PC-3 (cell line): ENCODE measurements at regions not wholly inside any gene's neighbourhood (a gene's known extent, or its start where the extent isn't known, plus 50 kb on each side); places are given as distances from the start of the nearest gene placed in this dataset.

Source experiments
- ATAC-seq: fragments of 200-7000 bp; cut with Tn5 transposase; 2 replicates; pipeline ENCODE4 v1.9.1; 2020; ENCODE audit warnings: mild to moderate bottlenecking, moderate library complexity
- BruUV-seq: library from RNA; stranded (reverse); fragments of 400-500 nt; replicated peaks from 2 replicates; lab custom pipeline; 2021; lab: Mats Ljungman, UMichigan
- CTCF ChIA-PET: fragments of 300-600 bp; sonication (Branson Sonifier 250); formaldehyde crosslinking; loops from one replicate; lab custom pipeline; 2022; ENCODE audit warnings: antibody characterized with exemption; lab: Charles Lee
- POLR2A ChIA-PET: fragments of 300-600 bp; sonication (Branson Sonifier 250); formaldehyde crosslinking; loops from one replicate; lab custom pipeline; 2022; ENCODE audit warnings: antibody characterized with exemption; ENCODE audit not compliant: unreplicated experiment; lab: Charles Lee
- DNase-seq: peaks from one replicate; pipeline ENCODE4 v3.0.0-alpha.2; 2015
- H2AFZ ChIP-seq: fragments of 300-600 bp; sonication (generic); 2 replicates; pipeline ENCODE4 v1.6.0; 2016; ENCODE audit warnings: antibody characterized with exemption, low read length
- H3F3A ChIP-seq: fragments of 300-600 bp; sonication (generic); one replicate; pipeline ENCODE4 v1.6.0; 2017; ENCODE audit warnings: antibody characterized with exemption, low read length, control low read depth, mild to moderate bottlenecking; ENCODE audit not compliant: unreplicated experiment
- H3K27ac ChIP-seq: fragments of 300-600 bp; sonication (generic); 2 replicates; pipeline ENCODE4 v1.5.1; 2016; ENCODE audit warnings: mild to moderate bottlenecking, low read length
- H3K27me3 ChIP-seq: fragments of 300-600 bp; sonication (generic); 2 replicates; pipeline ENCODE4 v1.6.1; 2016; ENCODE audit warnings: low read length, mixed read lengths
- H3K36me3 ChIP-seq: fragments of 300-600 bp; sonication (generic); 2 replicates; pipeline ENCODE4 v1.6.1; 2016; ENCODE audit warnings: low read depth, mixed run types, low read length, mixed read lengths
- H3K4me1 ChIP-seq: fragments of 300-600 bp; sonication (generic); 2 replicates; pipeline ENCODE4 v1.5.1; 2016; ENCODE audit warnings: low read length; ENCODE audit not compliant: insufficient read depth
- H3K4me2 ChIP-seq: fragments of 300-600 bp; sonication (generic); 2 replicates; pipeline ENCODE4 v1.6.0; 2016; ENCODE audit warnings: low read length
- H3K4me3 ChIP-seq: fragments of 300-600 bp; sonication (generic); 2 replicates; pipeline ENCODE4 v1.5.1; 2016; ENCODE audit warnings: mild to moderate bottlenecking, low read length, mixed read lengths
- H3K79me2 ChIP-seq: fragments of 300-600 bp; sonication (generic); 2 replicates; pipeline ENCODE4 v1.6.1; 2017; ENCODE audit warnings: low read length, mixed read lengths
- H3K9ac ChIP-seq: fragments of 300-600 bp; sonication (generic); 2 replicates; pipeline ENCODE4 v1.6.0; 2016; ENCODE audit warnings: mild to moderate bottlenecking, low read length
- H3K9me2 ChIP-seq: fragments of 300-600 bp; sonication (generic); replicated peaks from 2 replicates; pipeline ENCODE4 v1.6.1; 2016; ENCODE audit warnings: mixed run types, low read length, mixed read lengths
- H3K9me3 ChIP-seq: fragments of 300-600 bp; sonication (generic); 2 replicates; pipeline ENCODE4 v1.6.1; 2016; ENCODE audit warnings: low read length, mixed read lengths
- H4K20me1 ChIP-seq: fragments of 300-600 bp; sonication (generic); 2 replicates; pipeline ENCODE4 v1.6.1; 2016; ENCODE audit warnings: low read length, mixed read lengths
- CTCF ChIP-seq: fragments of 300-600 bp; sonication (generic); conservative IDR thresholded peaks from 2 replicates; pipeline ENCODE4 v1.5.1; 2017; ENCODE audit warnings: antibody characterized with exemption, low read depth, mild to moderate bottlenecking, low read length
- EZH2 ChIP-seq: fragments of 300-600 bp; sonication (generic); IDR thresholded peaks from one replicate; pipeline ENCODE4 v1.6.1; 2017; ENCODE audit warnings: antibody characterized with exemption, mild to moderate bottlenecking, low read length; ENCODE audit not compliant: unreplicated experiment
- EZH2phosphoT487 ChIP-seq: fragments of 300-600 bp; sonication (generic); IDR thresholded peaks from 2 replicates; pipeline ENCODE4 v1.6.1; 2018; ENCODE audit warnings: mild to moderate bottlenecking, antibody characterized with exemption, low read length, borderline replicate concordance
- intact Hi-C: fragments of 100-400 bp; cut with micrococcal nuclease; formaldehyde crosslinking; loops from 2 replicates; pipeline ENCODE4 v1.9.0; 2023

- Histone ChIP-seq H2AFZ (no peak overlapping the region), H3K9me2 (no peaks in the 10 kb centered on the region), H3K27ac (no peak overlapping the region), H3K9ac (no peak overlapping the region), H3K4me1 (no peaks in the 10 kb centered on the region), H3K9me3 (no peaks in the 10 kb centered on the region), H3K27me3 (no peaks in the 10 kb centered on the region), H4K20me1 (no peaks in the 10 kb centered on the region), H3K4me3 (no peak overlapping the region), H3K4me2 (no peak overlapping the region), H3F3A (no peaks in the 10 kb centered on the region), H3K36me3 (no peaks in the 10 kb centered on the region), H3K79me2 (no peaks in the 10 kb centered on the region)
- CTCF ChIA-PET: no interaction called here
- no TSS peak for BruUV-seq
- intact Hi-C loops: no loop called here
- DNase-seq: no peak
- TF ChIP-seq EZH2 (no peak), EZH2phosphoT487 (no peak), CTCF (no peak)
- POLR2A ChIA-PET: no interaction called here
- no peak for ATAC-seq
Measured at GRCh38 chr11:22006901-22007300, 186.0 kb upstream of the ANO5 start.

DNA sequence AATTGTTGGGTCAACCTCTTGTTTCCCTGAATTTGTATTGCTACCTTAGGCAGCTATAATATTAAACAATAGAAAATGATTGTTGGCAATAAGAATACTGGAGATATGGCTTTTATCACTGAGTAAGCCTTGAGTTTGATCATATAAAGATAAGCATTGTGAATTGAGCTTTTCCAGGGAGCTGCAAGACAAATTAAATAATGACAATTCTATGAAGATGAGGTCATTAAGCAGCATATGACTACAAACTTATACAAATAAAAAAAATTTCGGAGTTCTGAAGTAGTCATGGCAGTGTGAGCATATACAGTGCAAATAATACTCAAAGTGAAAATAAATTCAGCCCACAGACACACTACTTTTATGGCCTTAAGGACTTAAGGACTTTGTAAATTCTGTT is 161.1 kb upstream of the ANO5 start:
- Histone ChIP-seq H3K4me2 (no peak overlapping the region), H3K36me3 (no peaks in the 10 kb centered on the region), H2AFZ (no peak overlapping the region), H3K4me1 (no peaks in the 10 kb centered on the region), H3K9me2 (no peaks in the 10 kb centered on the region), H3K9ac (no peak overlapping the region), H3K79me2 (no peaks in the 10 kb centered on the region), H4K20me1 (no peaks in the 10 kb centered on the region), H3K9me3 (0 out of 2 replicates have a peak, but pooled peaks cover 9% of the 10 kb centered on the region), H3F3A (no peaks in the 10 kb centered on the region), H3K4me3 (no peak overlapping the region), H3K27me3 (no peaks in the 10 kb centered on the region), H3K27ac (no peak overlapping the region)
- POLR2A ChIA-PET: no interaction called here
- DNase-seq: no peak
- ATAC-seq: no peak
- BruUV-seq: no TSS peak
- intact Hi-C loops: no loop called here
- CTCF ChIA-PET: no interaction called here
- TF ChIP-seq CTCF: no peak
- no peak for TF ChIP-seq EZH2phosphoT487
- no peak for TF ChIP-seq EZH2

- no peaks in the 10 kb centered on the region for H3K79me2 ChIP-seq
- no peaks in the 10 kb centered on the region for H3F3A ChIP-seq
- H3K4me3 ChIP-seq: no peak overlapping the region
- ChIA-PET POLR2A (no interaction called here), CTCF (no interaction called here)
- DNase-seq (no peak), ATAC-seq (no peak)
- H3K4me2 ChIP-seq: no peak overlapping the region
- 0 out of 2 replicates have a peak, but pooled peaks cover 9% of the 10 kb centered on the region for H3K9me3 ChIP-seq
- H3K36me3 ChIP-seq: no peaks in the 10 kb centered on the region
- no peaks in the 10 kb centered on the region for H3K9me2 ChIP-seq
- no peak overlapping the region for H3K27ac ChIP-seq
- H3K9ac ChIP-seq: no peak overlapping the region
- H3K27me3 ChIP-seq: no peaks in the 10 kb centered on the region
- H4K20me1 ChIP-seq: no peaks in the 10 kb centered on the region
- intact Hi-C loops: no loop called here
- no peak overlapping the region for H2AFZ ChIP-seq
- BruUV-seq: no TSS peak
- H3K4me1 ChIP-seq: no peaks in the 10 kb centered on the region
- no peak for TF ChIP-seq CTCF
- TF ChIP-seq EZH2phosphoT487: no peak
- TF ChIP-seq EZH2: no peak
Measured at GRCh38 chr11:22037505-22037904, 155.4 kb upstream of the ANO5 start.
